ENCODE measurements at regions not wholly inside any gene's neighbourhood (a gene's known extent, or its start where the extent isn't known, plus 50 kb on each side); places are given as distances from the start of the nearest gene placed in this dataset.

- H3K4me3 ChIP-seq = no peak overlapping the region
- no peaks in the 10 kb centered on the region for H3K36me3 ChIP-seq
- no peak for DNase-seq
- H3K9me3 ChIP-seq (replicated peaks) = no peaks in the 10 kb centered on the region
- H3K27ac ChIP-seq = no peak overlapping the region
- no peaks in the 10 kb centered on the region for H3K4me1 ChIP-seq
- H3K27me3 ChIP-seq = no peaks in the 10 kb centered on the region
Observed at GRCh38 chr4:31334086-31334910, 614.1 kb downstream of the PCDH7 start.

- Histone ChIP-seq H3K9me3 (replicated peaks) (no peaks in the 10 kb centered on the region), H3K36me3 (no peaks in the 10 kb centered on the region), H3K4me3 (no peak overlapping the region), H3K4me1 (no peaks in the 10 kb centered on the region), H3K27ac (no peak overlapping the region), H3K27me3 (no peaks in the 10 kb centered on the region)
- no peak for DNase-seq
Observed at GRCh38 chr4:31338000-31338399, 617.8 kb downstream of the PCDH7 start.

GRCh38 chr4:31341601-31342359 lies 621.6 kb downstream of the PCDH7 start:
- H3K4me3 ChIP-seq = no peak overlapping the region
- DNase-seq = no peak
- no peaks in the 10 kb centered on the region for H3K9me3 ChIP-seq (replicated peaks)

GRCh38 chr4:31343061-31343460 lies 622.9 kb downstream of the PCDH7 start:
- H3K27ac ChIP-seq = no peak overlapping the region
- H3K4me1 ChIP-seq = no peaks in the 10 kb centered on the region
- no peak overlapping the region for H3K4me3 ChIP-seq
- peak in 1 of 2 experiments; percentile 29 for DNase-seq
- no peaks in the 10 kb centered on the region for H3K9me3 ChIP-seq (replicated peaks)
- no peaks in the 10 kb centered on the region for H3K36me3 ChIP-seq
- no peaks in the 10 kb centered on the region for H3K27me3 ChIP-seq

More at GRCh38 chr4:31341601-31342359, 621.6 kb downstream of the PCDH7 start:
- Histone ChIP-seq H3K27ac (no peak overlapping the region), H3K4me1 (no peaks in the 10 kb centered on the region), H3K27me3 (no peaks in the 10 kb centered on the region), H3K36me3 (no peaks in the 10 kb centered on the region)

- H3K9me3 ChIP-seq (replicated peaks) = no peaks in the 10 kb centered on the region
- H3K4me1 ChIP-seq = no peaks in the 10 kb centered on the region
- H3K36me3 ChIP-seq = no peaks in the 10 kb centered on the region; the same call in 1 of the 2 replicates
- H3K4me3 ChIP-seq = no peak overlapping the region
- DNase-seq = no peak
- H3K27me3 ChIP-seq = no peaks in the 10 kb centered on the region
- H3K27ac ChIP-seq = no peak overlapping the region
Observed at GRCh38 chr4:31349907-31350306, 629.7 kb downstream of the PCDH7 start.

- H3K4me1 ChIP-seq = no peaks in the 10 kb centered on the region
- no peak overlapping the region for H3K4me3 ChIP-seq
- H3K36me3 ChIP-seq = no peaks in the 10 kb centered on the region; the same call in 1 of the 2 replicates
- no peaks in the 10 kb centered on the region for H3K9me3 ChIP-seq (replicated peaks)
- DNase-seq = no peak
- no peaks in the 10 kb centered on the region for H3K27me3 ChIP-seq
- no peak overlapping the region for H3K27ac ChIP-seq
Observed at GRCh38 chr4:31351695-31352094, 631.5 kb downstream of the PCDH7 start.

GRCh38 chr4:31356839-31357238 lies 636.7 kb downstream of the PCDH7 start:
- Histone ChIP-seq H3K4me3 (no peak overlapping the region), H3K9me3 (replicated peaks) (peaks cover 4% of the 10 kb centered on the region; the same call in 1 of the 2 replicates), H3K27me3 (no peaks in the 10 kb centered on the region), H3K27ac (no peak overlapping the region), H3K36me3 (no peaks in the 10 kb centered on the region; the same call in 1 of the 2 replicates), H3K4me1 (no peaks in the 10 kb centered on the region)
- no peak for DNase-seq

- no peak for DNase-seq
Observed at GRCh38 chr4:31360786-31361185, 640.6 kb downstream of the PCDH7 start.

GRCh38 chr4:31362756-31363155 lies 642.6 kb downstream of the PCDH7 start:
- H3K9me3 ChIP-seq (replicated peaks) = peaks cover 8% of the 10 kb centered on the region; the same call in 1 of the 2 replicates

More at GRCh38 chr4:31360786-31361185, 640.6 kb downstream of the PCDH7 start:
- H3K9me3 ChIP-seq (replicated peaks) = peaks cover 8% of the 10 kb centered on the region; the same call in 1 of the 2 replicates
- H3K4me3 ChIP-seq = no peak overlapping the region
- H3K4me1 ChIP-seq = no peaks in the 10 kb centered on the region
- H3K27me3 ChIP-seq = no peaks in the 10 kb centered on the region
- H3K36me3 ChIP-seq = no peaks in the 10 kb centered on the region
- no peak overlapping the region for H3K27ac ChIP-seq

GRCh38 chr4:31365006-31365690 lies 645.0 kb downstream of the PCDH7 start:
- peaks cover 8% of the 10 kb centered on the region; the same call in 1 of the 2 replicates for H3K9me3 ChIP-seq (replicated peaks)
- H3K36me3 ChIP-seq = no peaks in the 10 kb centered on the region
- no peak overlapping the region for H3K4me3 ChIP-seq
- H3K27me3 ChIP-seq = no peaks in the 10 kb centered on the region
- no peak for DNase-seq
- no peak overlapping the region for H3K27ac ChIP-seq
- no peaks in the 10 kb centered on the region for H3K4me1 ChIP-seq

More at GRCh38 chr4:31362756-31363155, 642.6 kb downstream of the PCDH7 start:
- no peaks in the 10 kb centered on the region for H3K4me1 ChIP-seq
- no peak overlapping the region for H3K4me3 ChIP-seq
- no peak overlapping the region for H3K27ac ChIP-seq
- H3K36me3 ChIP-seq = no peaks in the 10 kb centered on the region
- no peak for DNase-seq
- no peaks in the 10 kb centered on the region for H3K27me3 ChIP-seq

GRCh38 chr4:31366041-31366440 lies 645.9 kb downstream of the PCDH7 start:
- no peak overlapping the region for H3K4me3 ChIP-seq
- H3K36me3 ChIP-seq = no peaks in the 10 kb centered on the region
- no peaks in the 10 kb centered on the region for H3K4me1 ChIP-seq
- peaks cover 8% of the 10 kb centered on the region; the same call in 1 of the 2 replicates for H3K9me3 ChIP-seq (replicated peaks)
- no peaks in the 10 kb centered on the region for H3K27me3 ChIP-seq
- no peak overlapping the region for H3K27ac ChIP-seq
- DNase-seq = no peak

- Histone ChIP-seq H3K4me3 (no peak overlapping the region), H3K4me1 (no peaks in the 10 kb centered on the region), H3K27ac (no peak overlapping the region), H3K27me3 (no peaks in the 10 kb centered on the region), H3K9me3 (replicated peaks) (no peaks in the 10 kb centered on the region), H3K36me3 (no peaks in the 10 kb centered on the region)
- peak; percentile 17 to 86 for DNase-seq
Observed at GRCh38 chr4:31370866-31371465, 650.8 kb downstream of the PCDH7 start.

- H3K4me1 ChIP-seq = no peaks in the 10 kb centered on the region
- H3K27ac ChIP-seq = no peak overlapping the region
- no peaks in the 10 kb centered on the region for H3K27me3 ChIP-seq
- no peak overlapping the region for H3K4me3 ChIP-seq
- no peaks in the 10 kb centered on the region for H3K36me3 ChIP-seq
- DNase-seq = no peak
- H3K9me3 ChIP-seq (replicated peaks) = no peaks in the 10 kb centered on the region
Observed at GRCh38 chr4:31374256-31374960, 654.2 kb downstream of the PCDH7 start.

- no peak overlapping the region for H3K4me3 ChIP-seq
- H3K4me1 ChIP-seq = no peaks in the 10 kb centered on the region
- no peak overlapping the region for H3K27ac ChIP-seq
- H3K36me3 ChIP-seq = no peaks in the 10 kb centered on the region
- no peaks in the 10 kb centered on the region for H3K27me3 ChIP-seq
- DNase-seq = no peak
- no peaks in the 10 kb centered on the region for H3K9me3 ChIP-seq (replicated peaks)
Observed at GRCh38 chr4:31375936-31376335, 655.8 kb downstream of the PCDH7 start.
